Vagina (tissue), 2 donors: ENCODE measurements at regions not wholly inside any gene's neighbourhood (a gene's known extent, or its start where the extent isn't known, plus 50 kb on each side); places are given as distances from the start of the nearest gene placed in this dataset.

Experiments used
- DNase-seq, 2 donors: peaks; one replicate each; pipeline ENCODE4 v3.0.0-alpha.2; 2017; ENCODE audit errors: extremely low spot score in 2 of 2
- H3K27ac ChIP-seq: fragments of 200-600 bp; sonication (generic); one replicate; pipeline ENCODE4 v1.5.1; 2019
- H3K27me3 ChIP-seq: fragments of 200-600 bp; sonication (generic); one replicate; pipeline ENCODE4 v1.5.1; 2019
- H3K36me3 ChIP-seq, 2 donors: fragments of 200-600 bp; sonication (generic); one replicate each; pipeline ENCODE4 v1.5.1; 2017 to 2019
- H3K4me1 ChIP-seq: fragments of 200-600 bp; sonication (generic); one replicate; pipeline ENCODE4 v1.5.1; 2019
- H3K4me3 ChIP-seq, 2 donors: fragments of 200-600 bp; sonication (generic); 1 replicate in 1 of 2; 2 replicates in 1 of 2; pipeline ENCODE4 v1.5.1; 2016 to 2019
- H3K9me3 ChIP-seq: fragments of 200-600 bp; sonication (generic); one replicate; pipeline ENCODE4 v1.5.1; 2019
- POLR2A ChIP-seq, 2 donors: fragments of 450-650 bp; IDR thresholded peaks; one replicate each; pipeline ENCODE4 v1.6.1; 2017; ENCODE audit warnings: antibody characterized with exemption in 2 of 2, mild to moderate bottlenecking in 2 of 2, moderate library complexity in 2 of 2
- POLR2AphosphoS5 ChIP-seq, 2 donors: sonication (generic); formaldehyde crosslinking; IDR thresholded peaks; one replicate each; pipeline ENCODE4 v1.9.0; 2017; ENCODE audit warnings: antibody characterized with exemption in 2 of 2, mild to moderate bottlenecking in 2 of 2, low read depth in 1 of 2; ENCODE audit not compliant: insufficient read depth in 1 of 2
- intact Hi-C: fragments of 100-400 bp; cut with DNase I; formaldehyde crosslinking; loops from one replicate; pipeline ENCODE4 v1.15.1; 2023
- TF ChIP-seq, protein P1 (sequence below), 3 experiments: fragments of 450-650 bp in 2 of 3; fragments of 200-600 bp in 1 of 3; sonication (generic) in 1 of 3; IDR thresholded peaks; one replicate each; pipeline ENCODE4 v1.5.1; 2017 to 2019; ENCODE audit warnings: antibody characterized with exemption in 3 of 3, mild to moderate bottlenecking in 2 of 3, moderate library complexity in 2 of 3

DNA sequence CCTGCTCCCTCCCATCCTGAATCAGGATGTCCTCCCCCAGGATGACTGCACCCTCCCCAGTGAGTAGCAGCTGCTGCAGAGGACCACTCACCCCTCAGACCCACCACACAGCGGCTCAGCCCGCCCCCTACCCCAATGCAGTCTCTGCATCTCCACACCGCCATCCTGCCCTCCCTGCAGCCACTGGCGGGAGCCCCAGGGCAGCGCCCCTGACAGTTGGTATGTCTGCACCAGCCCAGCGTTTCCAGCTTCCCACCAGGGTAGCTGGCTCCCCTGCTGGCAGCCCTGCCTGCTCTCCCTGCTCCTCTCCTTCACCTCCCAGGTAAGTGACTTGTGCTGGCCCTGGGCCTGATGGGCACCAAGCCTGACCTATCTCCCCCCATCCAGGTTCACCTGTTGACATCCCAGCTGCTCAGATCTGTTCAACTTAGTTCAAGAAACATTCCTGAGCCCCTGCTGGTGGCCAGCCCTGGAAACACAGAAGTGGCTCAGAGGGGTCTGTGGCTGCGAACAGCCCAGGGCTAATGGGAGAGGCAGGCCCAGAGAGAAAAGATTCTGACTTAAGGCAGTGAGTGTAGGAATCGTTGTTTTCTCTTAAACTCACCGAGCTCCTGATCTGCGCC is 117.7 kb upstream of the RAB6C start:
- no peaks in the 10 kb centered on the region for H3K36me3 ChIP-seq
- H3K9me3 ChIP-seq: no peaks in the 10 kb centered on the region
- peak in 1 of 2 donors; percentile 49 for DNase-seq
- intact Hi-C loops: no loop called here
- H3K4me1 ChIP-seq: no peaks in the 10 kb centered on the region
- no peak overlapping the region for H3K4me3 ChIP-seq
- no peak overlapping the region for H3K27ac ChIP-seq
- no peaks in the 10 kb centered on the region for H3K27me3 ChIP-seq
- TF ChIP-seq, protein P1, sequence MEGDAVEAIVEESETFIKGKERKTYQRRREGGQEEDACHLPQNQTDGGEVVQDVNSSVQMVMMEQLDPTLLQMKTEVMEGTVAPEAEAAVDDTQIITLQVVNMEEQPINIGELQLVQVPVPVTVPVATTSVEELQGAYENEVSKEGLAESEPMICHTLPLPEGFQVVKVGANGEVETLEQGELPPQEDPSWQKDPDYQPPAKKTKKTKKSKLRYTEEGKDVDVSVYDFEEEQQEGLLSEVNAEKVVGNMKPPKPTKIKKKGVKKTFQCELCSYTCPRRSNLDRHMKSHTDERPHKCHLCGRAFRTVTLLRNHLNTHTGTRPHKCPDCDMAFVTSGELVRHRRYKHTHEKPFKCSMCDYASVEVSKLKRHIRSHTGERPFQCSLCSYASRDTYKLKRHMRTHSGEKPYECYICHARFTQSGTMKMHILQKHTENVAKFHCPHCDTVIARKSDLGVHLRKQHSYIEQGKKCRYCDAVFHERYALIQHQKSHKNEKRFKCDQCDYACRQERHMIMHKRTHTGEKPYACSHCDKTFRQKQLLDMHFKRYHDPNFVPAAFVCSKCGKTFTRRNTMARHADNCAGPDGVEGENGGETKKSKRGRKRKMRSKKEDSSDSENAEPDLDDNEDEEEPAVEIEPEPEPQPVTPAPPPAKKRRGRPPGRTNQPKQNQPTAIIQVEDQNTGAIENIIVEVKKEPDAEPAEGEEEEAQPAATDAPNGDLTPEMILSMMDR (IDR thresholded peaks at IDR 0.05): no peak
- TF ChIP-seq POLR2AphosphoS5 (IDR thresholded peaks at IDR 0.05; ENCODE audit: insufficient read depth in 1 of 2, low read depth in 1 of 2) (no peak), POLR2A (IDR thresholded peaks at IDR 0.05) (no peak)

DNA sequence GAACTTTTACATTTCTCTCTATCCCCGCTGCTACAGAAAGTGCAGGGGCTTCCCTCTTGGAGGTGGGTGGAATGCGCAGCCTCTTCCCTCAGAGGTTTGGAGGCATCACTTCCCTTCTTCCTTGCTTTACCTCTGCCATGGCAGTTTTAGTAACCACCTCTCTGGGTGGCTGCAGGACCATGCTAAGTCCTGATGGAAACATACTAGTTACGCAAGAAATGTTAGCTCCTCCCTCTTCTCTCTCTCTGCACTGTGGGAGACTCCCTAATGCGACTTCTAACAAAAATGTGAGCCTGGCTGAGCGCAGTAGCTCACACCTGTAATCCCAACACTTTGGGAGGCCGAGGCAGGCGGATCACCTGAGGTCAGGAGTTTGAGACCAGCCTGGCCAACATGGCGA is 116.8 kb upstream of the RAB6C start:
- Histone ChIP-seq H3K36me3 (no peaks in the 10 kb centered on the region), H3K9me3 (no peaks in the 10 kb centered on the region), H3K27me3 (no peaks in the 10 kb centered on the region), H3K4me1 (no peaks in the 10 kb centered on the region), H3K4me3 (no peak overlapping the region), H3K27ac (no peak overlapping the region)
- TF ChIP-seq, protein P1 (IDR thresholded peaks at IDR 0.05): no peak
- TF ChIP-seq POLR2A (IDR thresholded peaks at IDR 0.05) (no peak), POLR2AphosphoS5 (IDR thresholded peaks at IDR 0.05; ENCODE audit: insufficient read depth in 1 of 2, low read depth in 1 of 2) (no peak)
- intact Hi-C loops: no loop called here
- no peak for DNase-seq

DNA sequence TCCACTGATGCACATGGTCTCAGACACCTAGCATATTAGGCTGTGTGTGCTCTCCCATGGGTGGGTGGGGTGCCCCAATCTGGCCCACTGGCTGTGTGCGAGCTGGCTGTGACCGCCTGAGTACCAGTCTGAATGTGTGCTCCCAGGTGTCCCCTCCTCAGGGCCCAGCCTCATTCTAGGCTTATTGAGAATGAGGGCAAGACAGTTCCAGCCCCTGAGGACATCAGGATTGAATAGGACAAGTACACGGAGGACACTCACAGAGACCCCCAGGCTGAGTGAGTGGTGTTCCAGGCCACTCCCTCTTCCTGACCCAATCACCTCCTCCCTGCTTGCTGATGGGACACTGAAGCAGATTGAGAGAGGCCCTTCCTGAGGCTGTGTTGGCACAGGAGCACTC is 116.1 kb upstream of the RAB6C start:
- Histone ChIP-seq H3K9me3 (no peaks in the 10 kb centered on the region), H3K27me3 (no peaks in the 10 kb centered on the region), H3K36me3 (no peaks in the 10 kb centered on the region), H3K4me1 (no peaks in the 10 kb centered on the region), H3K4me3 (no peak overlapping the region), H3K27ac (no peak overlapping the region)
- TF ChIP-seq, protein P1 (IDR thresholded peaks at IDR 0.05): no peak
- TF ChIP-seq POLR2A (IDR thresholded peaks at IDR 0.05) (no peak), POLR2AphosphoS5 (IDR thresholded peaks at IDR 0.05; ENCODE audit: insufficient read depth in 1 of 2, low read depth in 1 of 2) (no peak)
- intact Hi-C loops: no loop called here
- DNase-seq: no peak

DNA sequence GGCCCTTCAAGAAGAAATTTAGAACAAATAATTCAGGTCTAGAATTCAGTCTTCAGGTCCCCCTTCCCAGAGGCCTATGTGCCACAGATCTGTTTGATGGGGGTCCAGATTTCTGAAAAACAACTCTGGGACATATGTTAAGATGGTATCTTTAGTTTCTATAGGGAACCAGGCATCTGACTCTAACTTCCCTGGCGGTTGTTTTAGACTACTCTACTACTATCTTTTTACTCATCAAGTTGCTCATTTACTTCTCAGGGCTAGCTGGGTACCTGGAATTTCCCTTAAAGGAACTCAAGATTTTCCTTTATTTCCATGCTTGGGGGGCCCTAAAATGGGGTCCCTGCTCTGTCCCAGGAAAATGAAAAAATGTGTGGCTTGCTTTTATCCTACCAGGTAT is 114.7 kb upstream of the RAB6C start:
- H3K27ac ChIP-seq: no peak overlapping the region
- TF ChIP-seq, protein P1 (IDR thresholded peaks at IDR 0.05): no peak
- TF ChIP-seq POLR2AphosphoS5 (IDR thresholded peaks at IDR 0.05; ENCODE audit: insufficient read depth in 1 of 2, low read depth in 1 of 2): no peak
- TF ChIP-seq POLR2A (IDR thresholded peaks at IDR 0.05): no peak
- DNase-seq: no peak
- H3K36me3 ChIP-seq: no peaks in the 10 kb centered on the region
- H3K4me1 ChIP-seq: no peaks in the 10 kb centered on the region
- H3K9me3 ChIP-seq: no peaks in the 10 kb centered on the region
- intact Hi-C loops: no loop called here
- no peaks in the 10 kb centered on the region for H3K27me3 ChIP-seq
- H3K4me3 ChIP-seq: no peak overlapping the region

DNA sequence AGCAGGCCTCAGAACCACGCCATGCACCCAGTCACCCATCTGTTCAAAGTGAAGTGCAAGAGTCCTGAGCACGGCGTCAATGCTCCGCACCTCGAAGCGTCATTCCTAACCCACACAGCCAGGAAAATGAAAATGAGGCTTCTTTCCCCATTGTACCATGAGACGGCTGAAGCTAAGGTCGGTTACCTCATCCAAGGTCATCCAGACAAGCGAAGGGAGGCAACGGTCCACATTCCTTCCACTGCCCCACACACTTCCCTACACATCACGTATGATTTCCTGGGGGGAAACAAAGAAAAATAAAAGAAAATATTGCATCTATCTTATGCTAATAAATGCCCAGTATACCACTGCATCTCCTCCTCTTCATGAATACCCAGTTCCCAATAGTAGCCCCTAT is 113.5 kb upstream of the RAB6C start:
- peak in 1 of 2 donors; percentile 62 for DNase-seq
- H3K36me3 ChIP-seq: no peaks in the 10 kb centered on the region
- H3K27ac ChIP-seq: no peak overlapping the region
- no peak overlapping the region for H3K4me3 ChIP-seq
- H3K9me3 ChIP-seq: no peaks in the 10 kb centered on the region
- TF ChIP-seq POLR2AphosphoS5 (IDR thresholded peaks at IDR 0.05; ENCODE audit: insufficient read depth in 1 of 2, low read depth in 1 of 2) (no peak), POLR2A (IDR thresholded peaks at IDR 0.05) (no peak)
- TF ChIP-seq, protein P1 (IDR thresholded peaks at IDR 0.05): no peak
- no peaks in the 10 kb centered on the region for H3K27me3 ChIP-seq
- intact Hi-C loops: no loop called here
- H3K4me1 ChIP-seq: no peaks in the 10 kb centered on the region
